Uterus (tissue), 2 donors: ENCODE measurements at regions not wholly inside any gene's neighbourhood (a gene's known extent, or its start where the extent isn't known, plus 50 kb on each side); places are given as distances from the start of the nearest gene placed in this dataset.

ENCODE experiments used
- CTCF ChIP-seq, 4 experiments: fragments of 200-600 bp in 2 of 4; fragments of 450-650 bp in 2 of 4; sonication (generic) in 2 of 4; IDR thresholded peaks; one replicate each; pipeline ENCODE4 v1.5.1; 2016 to 2019; ENCODE audit warnings: antibody characterized with exemption in 4 of 4, mild to moderate bottlenecking in 2 of 4, moderate library complexity in 1 of 4
- POLR2A ChIP-seq, 2 donors: fragments of 450-650 bp; IDR thresholded peaks; one replicate each; pipeline ENCODE4 v1.6.1; 2016; ENCODE audit warnings: antibody characterized with exemption in 2 of 2, mild to moderate bottlenecking in 1 of 2, moderate library complexity in 1 of 2

GRCh38 chrX:77223046-77223445, 224.1 kb upstream of the FGF16 start:
- TF ChIP-seq CTCF (IDR thresholded peaks at IDR 0.05) (no peak), POLR2A (IDR thresholded peaks at IDR 0.05) (no peak)
